OCI-LY1 (cell line): ENCODE measurements at regions not wholly inside any gene's neighbourhood (a gene's known extent, or its start where the extent isn't known, plus 50 kb on each side); places are given as distances from the start of the nearest gene placed in this dataset.
"Not testable (repeated sequence)": the region's sequence is repeated elsewhere in the genome, so short reads cannot be mapped to it uniquely, and the experiment has no call there.

Experiments
- H2AFZ ChIP-seq: fragments of 200-600 bp; sonication (generic), shearing (Covaris generic); 2 replicates; pipeline ENCODE4 v1.6.0; 2014; ENCODE audit warnings: antibody characterized with exemption, mild to moderate bottlenecking, low read length
- H3F3A ChIP-seq: fragments of 200-600 bp; sonication (generic), shearing (Covaris generic); 2 replicates; pipeline ENCODE4 v1.6.0; 2014; ENCODE audit warnings: mild to moderate bottlenecking, antibody characterized with exemption, low read length, moderate library complexity; ENCODE audit not compliant: insufficient read depth
- H3K27ac ChIP-seq: fragments of 200-600 bp; sonication (generic); 2 replicates; pipeline ENCODE4 v1.5.1; 2014; ENCODE audit warnings: low read length, mixed run types, mild to moderate bottlenecking, low read depth; ENCODE audit not compliant: poor library complexity, severe bottlenecking
- H3K27me3 ChIP-seq: fragments of 200-600 bp; sonication (generic); 2 replicates; pipeline ENCODE4 v1.6.0; 2014; ENCODE audit warnings: antibody characterized with exemption, mild to moderate bottlenecking, low read length, moderate library complexity; ENCODE audit not compliant: insufficient read depth
- H3K36me3 ChIP-seq: fragments of 200-600 bp; sonication (generic); 2 replicates; pipeline ENCODE4 v1.6.1; 2014; ENCODE audit warnings: mild to moderate bottlenecking, antibody characterized with exemption, low read length, moderate library complexity, mixed read lengths; ENCODE audit not compliant: insufficient read depth
- H3K4me1 ChIP-seq: fragments of 200-600 bp; sonication (generic); 2 replicates; pipeline ENCODE4 v1.5.1; 2014; ENCODE audit warnings: mild to moderate bottlenecking, low read length, moderate library complexity; ENCODE audit not compliant: insufficient read depth, severe bottlenecking
- H3K4me2 ChIP-seq: fragments of 200-600 bp; sonication (generic), shearing (Covaris generic); 2 replicates; pipeline ENCODE4 v1.6.1; 2014; ENCODE audit warnings: low read length
- H3K4me3 ChIP-seq: fragments of 200-600 bp; sonication (generic); 2 replicates; pipeline ENCODE4 v1.5.1; 2014; ENCODE audit warnings: low read length, low read depth, mild to moderate bottlenecking, mixed read lengths; ENCODE audit not compliant: poor library complexity, severe bottlenecking
- H3K79me2 ChIP-seq: fragments of 200-600 bp; shearing (Covaris generic); 2 replicates; pipeline ENCODE4 v1.6.1; 2016; ENCODE audit warnings: mixed run types, low read length, mixed read lengths; ENCODE audit not compliant: insufficient read depth
- H3K9ac ChIP-seq: fragments of 200-600 bp; sonication (generic), shearing (Covaris generic); 2 replicates; pipeline ENCODE4 v1.6.1; 2014; ENCODE audit warnings: mild to moderate bottlenecking, low read length, mixed read lengths
- H3K9me2 ChIP-seq: fragments of 200-600 bp; sonication (generic), shearing (Covaris generic); 2 replicates; pipeline ENCODE4 v1.6.1; 2014; ENCODE audit warnings: low read depth, mild to moderate bottlenecking, low read length, mixed read lengths
- H3K9me3 ChIP-seq: fragments of 200-600 bp; shearing (Covaris generic); 2 replicates; pipeline ENCODE4 v1.6.1; 2014; ENCODE audit warnings: low read length, mixed read lengths
- H4K20me1 ChIP-seq: fragments of 200-600 bp; sonication (generic), shearing (Covaris generic); 2 replicates; pipeline ENCODE4 v1.6.0; 2016; ENCODE audit warnings: mild to moderate bottlenecking, low read length; ENCODE audit not compliant: insufficient read depth
- EZH2 ChIP-seq: fragments of 200-600 bp; sonication (generic), shearing (Covaris generic); IDR thresholded peaks from 2 replicates; pipeline ENCODE4 v1.8.0; 2017; ENCODE audit warnings: borderline replicate concordance, mixed run types, mild to moderate bottlenecking, antibody characterized with exemption, low read length, moderate library complexity, mixed read lengths
- TF ChIP-seq, protein P1 (sequence below): fragments of 200-600 bp; sonication (generic), shearing (Covaris generic); IDR thresholded peaks from 2 replicates; pipeline ENCODE4 v1.5.1; 2017; ENCODE audit warnings: mild to moderate bottlenecking, antibody characterized with exemption, low read length, moderate library complexity, mixed read lengths

- H4K20me1 ChIP-seq = no peaks in the 10 kb centered on the region
- H3K9me3 ChIP-seq = no peaks in the 10 kb centered on the region
- no peak overlapping the region for H3K4me3 ChIP-seq
- no peak overlapping the region for H3K4me2 ChIP-seq
- H3K27me3 ChIP-seq = peaks cover 5% of the 10 kb centered on the region; the same call in 1 of the 2 replicates
- no peak overlapping the region for H3K9ac ChIP-seq
- H3K27ac ChIP-seq = no peak overlapping the region
- H3K79me2 ChIP-seq = no peaks in the 10 kb centered on the region
- no peak for TF ChIP-seq EZH2
- TF ChIP-seq, protein P1, sequence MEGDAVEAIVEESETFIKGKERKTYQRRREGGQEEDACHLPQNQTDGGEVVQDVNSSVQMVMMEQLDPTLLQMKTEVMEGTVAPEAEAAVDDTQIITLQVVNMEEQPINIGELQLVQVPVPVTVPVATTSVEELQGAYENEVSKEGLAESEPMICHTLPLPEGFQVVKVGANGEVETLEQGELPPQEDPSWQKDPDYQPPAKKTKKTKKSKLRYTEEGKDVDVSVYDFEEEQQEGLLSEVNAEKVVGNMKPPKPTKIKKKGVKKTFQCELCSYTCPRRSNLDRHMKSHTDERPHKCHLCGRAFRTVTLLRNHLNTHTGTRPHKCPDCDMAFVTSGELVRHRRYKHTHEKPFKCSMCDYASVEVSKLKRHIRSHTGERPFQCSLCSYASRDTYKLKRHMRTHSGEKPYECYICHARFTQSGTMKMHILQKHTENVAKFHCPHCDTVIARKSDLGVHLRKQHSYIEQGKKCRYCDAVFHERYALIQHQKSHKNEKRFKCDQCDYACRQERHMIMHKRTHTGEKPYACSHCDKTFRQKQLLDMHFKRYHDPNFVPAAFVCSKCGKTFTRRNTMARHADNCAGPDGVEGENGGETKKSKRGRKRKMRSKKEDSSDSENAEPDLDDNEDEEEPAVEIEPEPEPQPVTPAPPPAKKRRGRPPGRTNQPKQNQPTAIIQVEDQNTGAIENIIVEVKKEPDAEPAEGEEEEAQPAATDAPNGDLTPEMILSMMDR = no peak
- no peaks in the 10 kb centered on the region for H3K4me1 ChIP-seq
- H3K9me2 ChIP-seq = no peaks in the 10 kb centered on the region
- no peaks in the 10 kb centered on the region for H3F3A ChIP-seq
- H2AFZ ChIP-seq = no peak overlapping the region
- no peaks in the 10 kb centered on the region for H3K36me3 ChIP-seq
Observed at GRCh38 chr6:776528-776931, 83.6 kb upstream of the EXOC2 start.

DNA sequence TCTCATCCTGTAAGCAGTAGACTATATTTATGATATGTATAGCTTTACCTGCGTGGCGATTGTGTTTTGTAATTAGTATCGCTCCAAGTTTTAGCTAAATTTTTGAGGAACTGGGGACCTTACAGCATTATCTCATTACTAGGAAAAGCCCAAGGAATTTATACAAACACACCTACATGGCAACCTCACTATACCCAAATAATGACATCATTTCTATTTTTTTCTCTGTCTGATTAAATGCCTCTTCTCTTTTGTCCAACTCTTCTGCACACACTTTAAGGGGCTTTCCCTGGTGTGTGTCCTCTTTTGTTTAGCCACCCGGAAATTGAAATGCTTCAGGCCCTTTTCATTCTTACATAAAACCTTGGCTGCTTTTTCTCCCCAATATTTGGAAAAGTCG is 82.9 kb upstream of the EXOC2 start:
- H3K9ac ChIP-seq = no peak overlapping the region
- H3K9me2 ChIP-seq = no peaks in the 10 kb centered on the region
- no peaks in the 10 kb centered on the region for H3K4me1 ChIP-seq
- no peaks in the 10 kb centered on the region for H3K9me3 ChIP-seq
- no peaks in the 10 kb centered on the region for H4K20me1 ChIP-seq
- H3F3A ChIP-seq = no peaks in the 10 kb centered on the region
- H3K4me2 ChIP-seq = no peak overlapping the region
- peaks cover 5% of the 10 kb centered on the region; the same call in 1 of the 2 replicates for H3K27me3 ChIP-seq
- H3K27ac ChIP-seq = no peak overlapping the region
- no peaks in the 10 kb centered on the region for H3K36me3 ChIP-seq
- TF ChIP-seq, protein P1 = no peak
- TF ChIP-seq EZH2 = no peak
- no peak overlapping the region for H2AFZ ChIP-seq
- no peak overlapping the region for H3K4me3 ChIP-seq
- H3K79me2 ChIP-seq = no peaks in the 10 kb centered on the region

GRCh38 chr6:771683-772082 is 78.7 kb upstream of the EXOC2 start:
- H4K20me1 ChIP-seq, H3K4me1 ChIP-seq, H3K9me2 ChIP-seq, H3F3A ChIP-seq, H3K36me3 ChIP-seq, H3K9ac ChIP-seq, H3K79me2 ChIP-seq, H3K9me3 ChIP-seq, H3K4me2 ChIP-seq, H3K4me3 ChIP-seq, H2AFZ ChIP-seq, H3K27ac ChIP-seq, H3K27me3 ChIP-seq: not testable (repeated sequence)

- Histone ChIP-seq H3K27ac (no peak overlapping the region), H3K9me2 (no peaks in the 10 kb centered on the region), H2AFZ (no peak overlapping the region), H3K4me3 (no peak overlapping the region), H3K4me1 (no peaks in the 10 kb centered on the region), H3K27me3 (no peaks in the 10 kb centered on the region), H3K9me3 (no peaks in the 10 kb centered on the region), H3F3A (no peaks in the 10 kb centered on the region), H4K20me1 (no peaks in the 10 kb centered on the region), H3K36me3 (no peaks in the 10 kb centered on the region), H3K9ac (no peak overlapping the region), H3K79me2 (no peaks in the 10 kb centered on the region), H3K4me2 (no peak overlapping the region)
- TF ChIP-seq, protein P1 = no peak
- TF ChIP-seq EZH2 = no peak
Observed at GRCh38 chr6:767755-768512, 75.0 kb upstream of the EXOC2 start.
